CD8-positive, alpha-beta memory T cell (primary cell): ENCODE measurements at regions not wholly inside any gene's neighbourhood (a gene's known extent, or its start where the extent isn't known, plus 50 kb on each side); places are given as distances from the start of the nearest gene placed in this dataset.
"Not testable (repeated sequence)": the region's sequence is repeated elsewhere in the genome, so short reads cannot be mapped to it uniquely, and the experiment has no call there.

Source experiments
- CTCF ChIA-PET: fragments of 350-600 bp; sonication (Branson Sonifier 250); formaldehyde crosslinking; loops from one replicate; lab custom pipeline; 2021; ENCODE audit warnings: antibody characterized with exemption; lab: Charles Lee
- POLR2A ChIA-PET: fragments of 350-600 bp; sonication (Branson Sonifier 250); formaldehyde crosslinking; loops from one replicate; lab custom pipeline; 2021; ENCODE audit warnings: antibody characterized with exemption; lab: Charles Lee
- DNase-seq, 5 donors: peaks; one replicate each; pipeline versions ENCODE4 v3.0.0 to v3.0.0-alpha.2; 2020 to 2022; ENCODE audit warnings: mixed read lengths in 1 of 5
- H3K27ac ChIP-seq: one replicate; pipeline ENCODE4 v1.7.0; 2013; ENCODE audit warnings: low read depth, mild to moderate bottlenecking, low read length, moderate library complexity
- H3K27me3 ChIP-seq: 2 replicates; pipeline ENCODE4 v1.7.0; 2013; ENCODE audit warnings: low read length, mild to moderate bottlenecking; ENCODE audit not compliant: insufficient read depth, poor library complexity, severe bottlenecking
- H3K36me3 ChIP-seq: 2 replicates; pipeline ENCODE4 v1.7.0; 2013; ENCODE audit warnings: mild to moderate bottlenecking, low read length, moderate library complexity; ENCODE audit not compliant: insufficient read depth
- H3K4me1 ChIP-seq: 2 replicates; pipeline ENCODE4 v1.7.0; 2013; ENCODE audit warnings: mild to moderate bottlenecking, low read length, moderate library complexity; ENCODE audit not compliant: insufficient read depth
- H3K4me3 ChIP-seq: 2 replicates; pipeline ENCODE4 v1.7.0; 2013; ENCODE audit warnings: mild to moderate bottlenecking, low read length
- H3K9me3 ChIP-seq: 2 replicates; pipeline ENCODE4 v1.7.0; 2013; ENCODE audit warnings: mild to moderate bottlenecking, low read length
- H3K27ac Mint-ChIP-seq, 8 donors: one replicate each; pipeline ENCODE4 v1.8.0; 2020 to 2021; ENCODE audit warnings: mixed read lengths in 8 of 8, mild to moderate bottlenecking in 6 of 8, inconsistent platforms in 3 of 8, moderate library complexity in 3 of 8
- H3K27me3 Mint-ChIP-seq, 2 donors: one replicate each; pipeline ENCODE4 v1.8.0; 2020 to 2021; ENCODE audit warnings: mixed read lengths in 2 of 2, mild to moderate bottlenecking in 1 of 2, moderate library complexity in 1 of 2
- H3K36me3 Mint-ChIP-seq, 3 donors: one replicate each; pipeline ENCODE4 v1.8.0; 2020 to 2021; ENCODE audit warnings: mixed read lengths in 3 of 3, inconsistent platforms in 1 of 3, mild to moderate bottlenecking in 1 of 3
- H3K4me1 Mint-ChIP-seq, 3 donors: one replicate each; pipeline ENCODE4 v1.8.0; 2020 to 2021; ENCODE audit warnings: mixed read lengths in 3 of 3, inconsistent platforms in 1 of 3, mild to moderate bottlenecking in 1 of 3
- H3K4me3 Mint-ChIP-seq, 7 donors: one replicate each; pipeline ENCODE4 v1.8.0; 2020 to 2021; ENCODE audit warnings: mixed read lengths in 7 of 7, mild to moderate bottlenecking in 6 of 7, moderate library complexity in 4 of 7, inconsistent platforms in 2 of 7
- H3K9me3 Mint-ChIP-seq, 5 donors: one replicate each; pipeline ENCODE4 v1.8.0; 2020 to 2022; ENCODE audit warnings: mixed read lengths in 5 of 5, mild to moderate bottlenecking in 3 of 5, moderate library complexity in 2 of 5, inconsistent platforms in 1 of 5

DNA sequence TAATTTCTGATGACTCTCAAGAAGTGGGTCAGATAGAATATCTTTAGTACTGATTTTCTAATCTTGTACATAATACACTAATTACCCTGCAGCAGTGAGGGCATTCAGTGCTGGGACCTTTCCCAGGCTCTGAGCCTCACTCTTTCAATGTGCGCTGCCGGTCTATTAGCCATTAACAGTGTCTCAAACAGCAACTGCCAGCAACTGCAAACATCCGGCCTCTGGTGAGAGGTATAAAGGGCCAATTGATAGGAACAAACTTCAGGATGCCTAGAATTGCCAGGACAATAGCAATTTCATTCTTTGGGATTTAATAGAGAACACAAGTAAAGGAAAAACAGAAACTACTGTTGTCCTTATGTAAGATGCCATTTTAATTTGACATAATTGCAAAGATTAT is 604.4 kb upstream of the SPRY2 start:
- Histone ChIP-seq H3K4me3 (no peak overlapping the region), H3K27ac (no peak overlapping the region), H3K4me1 (no peaks in the 10 kb centered on the region), H3K9me3 (no peaks in the 10 kb centered on the region), H3K27me3 (no peaks in the 10 kb centered on the region), H3K36me3 (no peaks in the 10 kb centered on the region)
- H3K36me3 Mint-ChIP-seq = no peaks in the 10 kb centered on the region
- H3K4me1 Mint-ChIP-seq = no peaks in the 10 kb centered on the region
- no peak for DNase-seq
- no peaks in the 10 kb centered on the region for H3K27me3 Mint-ChIP-seq
- CTCF ChIA-PET = no interaction called here
- POLR2A ChIA-PET = no interaction called here
- no peak overlapping the region for H3K4me3 Mint-ChIP-seq
- H3K27ac Mint-ChIP-seq = no peak overlapping the region
- H3K9me3 Mint-ChIP-seq = peaks cover 0 to 4% (median 0%) of the 10 kb centered on the region in 5 donors

DNA sequence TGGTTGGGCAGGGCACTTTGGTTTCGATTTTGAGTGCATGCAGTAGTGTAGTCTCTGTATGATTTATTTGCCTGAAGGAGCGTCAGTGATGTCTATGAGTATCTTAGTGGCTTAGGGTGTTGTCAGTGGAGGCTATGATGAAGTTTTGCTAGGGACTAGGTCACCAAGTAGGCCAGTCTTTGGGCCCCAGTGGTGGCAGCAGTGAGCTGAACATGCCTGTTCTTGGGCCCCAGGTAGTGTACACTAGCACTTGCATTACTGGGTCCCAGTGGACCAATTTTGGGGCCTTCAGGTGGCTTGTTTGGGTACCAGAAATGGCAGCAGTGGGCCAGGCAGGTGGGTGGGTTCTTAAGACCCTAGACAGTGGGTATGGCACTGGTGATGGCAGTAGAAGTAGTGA is 598.7 kb upstream of the SPRY2 start:
- Mint-ChIP-seq H3K9me3 (peaks cover 0 to 9% (median 0%) of the 10 kb centered on the region in 5 donors), H3K27me3 (no peaks in the 10 kb centered on the region), H3K4me3 (no peak overlapping the region), H3K4me1 (no peaks in the 10 kb centered on the region), H3K27ac (no peak overlapping the region), H3K36me3 (no peaks in the 10 kb centered on the region)
- Histone ChIP-seq H3K9me3 (no peaks in the 10 kb centered on the region), H3K36me3 (no peaks in the 10 kb centered on the region), H3K27me3 (no peaks in the 10 kb centered on the region), H3K4me3 (no peak overlapping the region), H3K27ac (no peak overlapping the region), H3K4me1 (no peaks in the 10 kb centered on the region)
- ChIA-PET POLR2A (no interaction called here), CTCF (no interaction called here)
- DNase-seq = no peak

DNA sequence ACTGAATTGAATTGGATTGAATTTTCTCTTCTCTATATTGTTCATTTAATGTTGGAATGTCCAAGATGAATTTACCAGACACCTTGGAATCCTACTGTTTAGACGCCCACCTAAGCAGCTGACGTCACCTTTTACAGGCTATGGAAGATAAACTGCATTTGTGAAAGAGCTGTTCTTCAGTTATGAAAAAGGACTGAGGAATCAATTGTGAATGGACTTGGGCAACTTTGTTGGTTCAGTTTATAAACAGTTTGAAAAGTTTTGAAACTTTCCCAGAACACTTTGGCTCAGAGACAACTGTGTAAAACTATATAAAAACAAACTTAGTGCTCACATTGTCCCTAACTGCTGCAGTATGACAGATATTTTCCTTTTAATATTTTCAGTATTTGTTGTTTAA is 590.8 kb upstream of the SPRY2 start:
- H3K27me3 ChIP-seq = no peaks in the 10 kb centered on the region
- Mint-ChIP-seq H3K27ac (no peak overlapping the region), H3K4me1 (no peaks in the 10 kb centered on the region), H3K27me3 (no peaks in the 10 kb centered on the region), H3K4me3 (no peak overlapping the region), H3K36me3 (no peaks in the 10 kb centered on the region), H3K9me3 (peaks cover 0 to 10% (median 0%) of the 10 kb centered on the region in 5 donors)
- no peak for DNase-seq
- H3K9me3 ChIP-seq = no peaks in the 10 kb centered on the region
- no peaks in the 10 kb centered on the region for H3K36me3 ChIP-seq
- CTCF ChIA-PET = no interaction called here
- H3K4me3 ChIP-seq = no peak overlapping the region
- H3K4me1 ChIP-seq = no peaks in the 10 kb centered on the region
- POLR2A ChIA-PET = no interaction called here
- no peak overlapping the region for H3K27ac ChIP-seq

DNA sequence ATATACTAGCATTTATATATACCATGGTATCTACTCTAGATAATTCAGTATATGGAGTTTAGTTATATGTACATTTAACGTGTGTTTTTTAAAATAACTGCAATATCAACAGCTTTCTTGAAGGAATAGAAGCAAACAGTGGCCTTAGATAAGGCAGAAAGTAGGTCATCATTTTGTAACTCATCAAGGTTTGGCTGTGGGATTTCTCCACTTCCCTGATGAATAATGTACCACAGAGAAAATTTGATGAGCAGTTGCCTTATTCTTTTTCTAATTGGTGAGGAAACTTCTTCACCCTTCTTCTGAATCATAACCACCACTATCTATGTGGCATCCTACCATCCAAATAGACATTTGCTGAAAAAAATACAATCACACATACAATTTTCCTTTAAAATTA is 590.2 kb upstream of the SPRY2 start:
- DNase-seq = no peak
- H3K4me1 ChIP-seq = no peaks in the 10 kb centered on the region
- Mint-ChIP-seq H3K27me3 (no peaks in the 10 kb centered on the region), H3K4me3 (no peak overlapping the region), H3K4me1 (no peaks in the 10 kb centered on the region), H3K9me3 (peaks cover 0 to 10% (median 0%) of the 10 kb centered on the region in 5 donors), H3K36me3 (no peaks in the 10 kb centered on the region), H3K27ac (no peak overlapping the region)
- no peaks in the 10 kb centered on the region for H3K9me3 ChIP-seq
- no peaks in the 10 kb centered on the region for H3K27me3 ChIP-seq
- POLR2A ChIA-PET = no interaction called here
- CTCF ChIA-PET = no interaction called here
- H3K4me3 ChIP-seq = no peak overlapping the region
- no peak overlapping the region for H3K27ac ChIP-seq
- H3K36me3 ChIP-seq = no peaks in the 10 kb centered on the region

DNA sequence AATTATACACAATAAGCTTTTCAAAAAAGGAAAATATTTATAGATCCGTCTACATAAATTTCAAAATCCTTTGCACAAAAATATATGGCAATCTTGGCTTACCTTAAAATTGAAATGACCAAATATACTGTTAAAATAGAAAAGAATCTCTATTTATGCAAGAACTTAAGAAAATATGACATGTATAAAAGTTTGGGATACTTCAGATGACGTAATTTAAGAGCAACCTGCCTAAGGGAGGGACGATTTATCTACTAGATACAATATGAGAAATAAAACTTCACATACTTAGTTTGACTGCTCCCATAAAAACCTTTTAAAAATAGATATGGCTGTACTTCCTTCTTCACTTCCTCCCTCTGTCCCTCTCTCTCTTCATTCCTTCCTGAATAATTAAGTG is 587.3 kb upstream of the SPRY2 start:
- DNase-seq = no peak
- no peaks in the 10 kb centered on the region for H3K36me3 ChIP-seq
- no peaks in the 10 kb centered on the region for H3K4me1 ChIP-seq
- Mint-ChIP-seq H3K9me3 (peaks cover 0 to 5% (median 0%) of the 10 kb centered on the region in 5 donors), H3K36me3 (no peaks in the 10 kb centered on the region), H3K4me3 (no peak overlapping the region), H3K27me3 (no peaks in the 10 kb centered on the region), H3K27ac (no peak overlapping the region), H3K4me1 (no peaks in the 10 kb centered on the region)
- no peak overlapping the region for H3K27ac ChIP-seq
- ChIA-PET CTCF (no interaction called here), POLR2A (no interaction called here)
- H3K27me3 ChIP-seq = no peaks in the 10 kb centered on the region
- no peaks in the 10 kb centered on the region for H3K9me3 ChIP-seq
- H3K4me3 ChIP-seq = no peak overlapping the region

DNA sequence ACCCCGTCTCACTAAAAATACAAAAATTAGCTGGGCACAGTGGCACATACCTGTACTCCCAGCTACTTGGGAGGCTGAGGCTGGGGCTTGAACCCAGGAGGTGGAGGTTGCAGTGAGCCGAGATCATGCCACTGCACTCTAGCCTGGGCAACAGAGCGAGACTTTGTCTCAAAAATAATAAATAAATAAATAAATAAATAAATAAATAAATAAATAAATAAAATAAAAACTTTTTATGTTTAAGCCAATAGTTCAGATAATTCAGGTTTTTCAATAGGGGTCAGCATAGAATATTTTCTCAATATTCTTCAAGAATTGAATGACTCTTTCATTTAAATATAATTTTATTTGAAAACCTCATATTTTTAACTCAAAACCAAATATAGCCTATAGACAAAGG is 585.1 kb upstream of the SPRY2 start:
- H3K27me3 Mint-ChIP-seq = not testable (repeated sequence)

DNA sequence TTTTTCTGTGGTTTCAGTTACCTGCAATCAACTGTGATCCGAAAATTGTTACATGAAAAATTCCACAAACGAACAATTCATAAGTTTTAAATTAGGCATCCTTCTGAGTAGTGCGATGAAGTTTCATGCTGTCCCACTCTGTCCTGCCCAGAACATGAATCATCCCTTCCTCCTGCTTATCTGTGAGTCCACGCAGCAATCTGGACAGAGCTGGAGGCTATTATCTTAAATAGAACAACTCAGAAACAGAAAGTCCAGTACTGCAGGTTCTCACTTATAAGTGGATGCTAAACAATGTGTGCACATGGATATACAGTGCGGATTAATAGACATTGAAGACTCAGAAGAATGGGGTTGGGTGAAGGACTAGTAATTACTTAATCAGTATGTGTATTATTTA is 583.7 kb upstream of the SPRY2 start:
- Mint-ChIP-seq H3K9me3 (no peaks in the 10 kb centered on the region), H3K4me1 (no peaks in the 10 kb centered on the region), H3K36me3 (no peaks in the 10 kb centered on the region), H3K4me3 (no peak overlapping the region), H3K27me3 (no peaks in the 10 kb centered on the region), H3K27ac (no peak overlapping the region)
- Histone ChIP-seq H3K36me3 (no peaks in the 10 kb centered on the region), H3K27ac (no peak overlapping the region), H3K27me3 (no peaks in the 10 kb centered on the region), H3K9me3 (no peaks in the 10 kb centered on the region), H3K4me1 (no peaks in the 10 kb centered on the region), H3K4me3 (no peak overlapping the region)
- ChIA-PET POLR2A (no interaction called here), CTCF (no interaction called here)
- DNase-seq = no peak

More for the DNA sequence above, 585.1 kb upstream of the SPRY2 start:
- H3K4me1 Mint-ChIP-seq, CTCF ChIA-PET, H3K27me3 ChIP-seq, POLR2A ChIA-PET, H3K4me1 ChIP-seq, H3K4me3 Mint-ChIP-seq, H3K9me3 Mint-ChIP-seq, H3K27ac ChIP-seq, DNase-seq, H3K36me3 Mint-ChIP-seq, H3K9me3 ChIP-seq, H3K36me3 ChIP-seq, H3K4me3 ChIP-seq, H3K27ac Mint-ChIP-seq: not testable (repeated sequence)

DNA sequence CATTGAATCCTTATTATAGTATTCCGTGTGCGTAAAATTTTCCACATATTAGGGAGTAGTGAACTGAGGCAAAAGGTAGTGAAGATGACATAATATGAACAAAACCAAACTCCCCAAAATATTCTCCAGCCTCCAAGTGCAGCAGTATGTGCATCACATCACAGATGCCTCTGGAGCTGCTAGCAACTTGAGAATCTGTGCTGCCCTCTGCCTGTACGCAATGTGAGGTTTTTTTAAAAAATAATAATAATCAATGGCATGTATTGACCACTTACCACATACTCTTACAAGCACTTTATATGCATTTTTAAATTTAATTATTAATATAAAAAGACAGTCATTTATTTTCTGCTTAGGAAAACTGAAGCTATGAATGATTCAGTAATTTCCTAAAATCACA is 583.0 kb upstream of the SPRY2 start:
- DNase-seq = no peak
- no peaks in the 10 kb centered on the region for H3K4me1 ChIP-seq
- Mint-ChIP-seq H3K4me3 (no peak overlapping the region), H3K27ac (no peak overlapping the region), H3K36me3 (no peaks in the 10 kb centered on the region), H3K4me1 (no peaks in the 10 kb centered on the region), H3K9me3 (no peaks in the 10 kb centered on the region), H3K27me3 (no peaks in the 10 kb centered on the region)
- H3K27ac ChIP-seq = no peak overlapping the region
- no peaks in the 10 kb centered on the region for H3K36me3 ChIP-seq
- CTCF ChIA-PET = no interaction called here
- H3K27me3 ChIP-seq = no peaks in the 10 kb centered on the region
- POLR2A ChIA-PET = no interaction called here
- no peaks in the 10 kb centered on the region for H3K9me3 ChIP-seq
- no peak overlapping the region for H3K4me3 ChIP-seq

DNA sequence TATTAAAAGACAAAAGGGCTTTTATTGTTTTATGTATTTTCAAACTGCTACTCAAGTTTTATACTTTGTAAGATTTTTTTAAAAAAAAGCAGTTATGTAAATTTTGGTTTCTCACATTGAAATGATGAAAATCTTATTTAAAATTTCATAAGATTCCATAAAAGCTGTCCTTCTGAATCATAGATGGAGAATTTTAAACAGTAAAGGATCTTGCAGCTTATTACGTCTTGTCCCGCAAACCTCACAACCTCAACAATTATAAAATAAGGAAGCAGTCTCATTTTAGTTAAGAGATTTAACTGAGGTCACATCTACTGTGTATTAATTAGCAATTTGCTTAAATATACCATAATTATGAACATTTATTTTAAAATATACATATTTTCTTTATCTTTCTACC is 581.0 kb upstream of the SPRY2 start:
- no peaks in the 10 kb centered on the region for H3K4me1 Mint-ChIP-seq
- POLR2A ChIA-PET = no interaction called here
- no peaks in the 10 kb centered on the region for H3K36me3 Mint-ChIP-seq
- H3K27me3 Mint-ChIP-seq = no peaks in the 10 kb centered on the region
- no peaks in the 10 kb centered on the region for H3K27me3 ChIP-seq
- no peak for DNase-seq
- no peak overlapping the region for H3K27ac Mint-ChIP-seq
- H3K9me3 Mint-ChIP-seq = peaks cover 0 to 5% (median 0%) of the 10 kb centered on the region in 5 donors
- CTCF ChIA-PET = no interaction called here
- no peak overlapping the region for H3K4me3 Mint-ChIP-seq
- no peaks in the 10 kb centered on the region for H3K36me3 ChIP-seq
- no peak overlapping the region for H3K27ac ChIP-seq
- no peaks in the 10 kb centered on the region for H3K9me3 ChIP-seq
- H3K4me3 ChIP-seq = no peak overlapping the region
- H3K4me1 ChIP-seq = no peaks in the 10 kb centered on the region
